HG02884 (cell line): ENCODE measurements at regions not wholly inside any gene's neighbourhood (a gene's known extent, or its start where the extent isn't known, plus 50 kb on each side); places are given as distances from the start of the nearest gene placed in this dataset.
"Not testable (repeated sequence)": the region's sequence is repeated elsewhere in the genome, so short reads cannot be mapped to it uniquely, and the experiment has no call there.

Experiments
- ATAC-seq: cut with Tn5 transposase; IDR thresholded peaks from one replicate; pipeline ENCODE4 v1.9.1; 2021; ENCODE audit warnings: mild to moderate bottlenecking, moderate library complexity; ENCODE audit not compliant: unreplicated experiment

GRCh38 chr3:159674583-159674982, 314.1 kb upstream of the IL12A start:
- ATAC-seq, result no peak

- no peak for ATAC-seq
These were observed 313.4 kb upstream of the IL12A start for GRCh38 chr3:159675285-159675684.

- ATAC-seq, result no peak
These were observed 308.7 kb upstream of the IL12A start for GRCh38 chr3:159679900-159680299.

- ATAC-seq, result not testable (repeated sequence)
These were observed 306.9 kb upstream of the IL12A start for GRCh38 chr3:159681717-159682116.

- ATAC-seq, result no peak
These were observed 302.8 kb upstream of the IL12A start for GRCh38 chr3:159685801-159686200.

- no peak for ATAC-seq
These were observed 295.4 kb upstream of the IL12A start for GRCh38 chr3:159693226-159693625.

GRCh38 chr3:159711560-159712333, 276.9 kb upstream of the IL12A start:
- ATAC-seq, result no peak

- no peak for ATAC-seq
These were observed 267.3 kb upstream of the IL12A start for GRCh38 chr3:159721324-159721723.

GRCh38 chr3:159723295-159723694, 265.3 kb upstream of the IL12A start:
- no peak for ATAC-seq

- no peak for ATAC-seq
These were observed 264.0 kb upstream of the IL12A start for GRCh38 chr3:159724627-159725026.

- ATAC-seq, result no peak
These were observed 262.2 kb upstream of the IL12A start for GRCh38 chr3:159726231-159726964.

- ATAC-seq, result no peak
These were observed 261.1 kb upstream of the IL12A start for GRCh38 chr3:159727506-159727905.

- ATAC-seq, result no peak
These were observed 257.4 kb upstream of the IL12A start for GRCh38 chr3:159731254-159731653.

GRCh38 chr3:159732172-159733111, 256.2 kb upstream of the IL12A start:
- ATAC-seq, result no peak

GRCh38 chr3:159733194-159733860, 255.3 kb upstream of the IL12A start:
- ATAC-seq, result no peak

- ATAC-seq, result no peak
These were observed 254.0 kb upstream of the IL12A start for GRCh38 chr3:159734681-159735080.

- no peak for ATAC-seq
These were observed 249.5 kb upstream of the IL12A start for GRCh38 chr3:159739166-159739565.

- ATAC-seq, result no peak
These were observed 248.7 kb upstream of the IL12A start for GRCh38 chr3:159739969-159740368.

GRCh38 chr3:159741281-159741680, 247.4 kb upstream of the IL12A start:
- ATAC-seq, result no peak

- no peak for ATAC-seq
These were observed 240.2 kb upstream of the IL12A start for GRCh38 chr3:159748425-159748824.

- no peak for ATAC-seq
These were observed 239.2 kb upstream of the IL12A start for GRCh38 chr3:159749406-159749805.
